NT2/D1 (cell line): ENCODE measurements at regions not wholly inside any gene's neighbourhood (a gene's known extent, or its start where the extent isn't known, plus 50 kb on each side); places are given as distances from the start of the nearest gene placed in this dataset.

Experiments
- DNase-seq: peaks from one replicate; pipeline ENCODE4 v3.0.0-alpha.2; 2011; ENCODE audit warnings: low read depth, low spot score
- H3K27me3 ChIP-seq: 2 replicates; pipeline ENCODE4 v1.6.0; 2011; ENCODE audit warnings: mild to moderate bottlenecking; ENCODE audit not compliant: insufficient read length, insufficient read depth
- H3K36me3 ChIP-seq: 2 replicates; pipeline ENCODE4 v1.6.1; 2011; ENCODE audit warnings: mild to moderate bottlenecking, low read length, mixed read lengths; ENCODE audit not compliant: insufficient read depth, insufficient read length
- H3K4me1 ChIP-seq: 2 replicates; pipeline ENCODE4 v1.5.1; 2011; ENCODE audit not compliant: insufficient read depth, insufficient read length
- H3K4me3 ChIP-seq: 2 replicates; pipeline ENCODE4 v1.5.1; 2011; ENCODE audit warnings: low read depth; ENCODE audit not compliant: insufficient read length
- H3K9ac ChIP-seq: 2 replicates; pipeline ENCODE4 v1.6.0; 2011; ENCODE audit warnings: low read depth; ENCODE audit not compliant: insufficient read length
- H3K9me3 ChIP-seq: 2 replicates; pipeline ENCODE4 v1.5.1; 2011; ENCODE audit warnings: mild to moderate bottlenecking, low read length; ENCODE audit not compliant: insufficient read depth
- SUZ12 ChIP-seq: IDR thresholded peaks from 2 replicates; pipeline ENCODE4 v1.6.1; 2011; ENCODE audit not compliant: insufficient read length, insufficient read depth; ENCODE audit errors: extremely low read depth
- YY1 ChIP-seq: IDR thresholded peaks from 2 replicates; pipeline ENCODE4 v1.6.1; 2011; ENCODE audit not compliant: insufficient read length, insufficient read depth
- ZNF274 ChIP-seq: IDR thresholded peaks from 2 replicates; pipeline ENCODE4 v1.6.1; 2011; ENCODE audit warnings: mild to moderate bottlenecking, low read depth, low read length

- Histone ChIP-seq H3K36me3 (no peaks in the 10 kb centered on the region), H3K4me1 (no peaks in the 10 kb centered on the region), H3K4me3 (no peak overlapping the region), H3K9me3 (no peaks in the 10 kb centered on the region), H3K9ac (no peak overlapping the region), H3K27me3 (no peaks in the 10 kb centered on the region)
- DNase-seq, result no peak
- TF ChIP-seq YY1 (no peak), SUZ12 (no peak), ZNF274 (no peak)
Measured at GRCh38 chr2:103208916-103209315, 447.1 kb downstream of the TMEM182 start.

- no peak for TF ChIP-seq ZNF274
- no peak for TF ChIP-seq SUZ12
- TF ChIP-seq YY1, result no peak
- H3K36me3 ChIP-seq, result no peaks in the 10 kb centered on the region
- no peak overlapping the region for H3K4me3 ChIP-seq
- H3K4me1 ChIP-seq, result no peaks in the 10 kb centered on the region
- H3K9ac ChIP-seq, result no peak overlapping the region
- H3K9me3 ChIP-seq, result no peaks in the 10 kb centered on the region
- H3K27me3 ChIP-seq, result no peaks in the 10 kb centered on the region
- no peak for DNase-seq
Measured at GRCh38 chr2:103213028-103213542, 451.3 kb downstream of the TMEM182 start.

- no peak for TF ChIP-seq ZNF274
- TF ChIP-seq SUZ12, result no peak
- no peak for TF ChIP-seq YY1
- Histone ChIP-seq H3K4me3 (no peak overlapping the region), H3K36me3 (no peaks in the 10 kb centered on the region), H3K4me1 (no peaks in the 10 kb centered on the region), H3K27me3 (no peaks in the 10 kb centered on the region), H3K9me3 (no peaks in the 10 kb centered on the region), H3K9ac (no peak overlapping the region)
- no peak for DNase-seq
Measured at GRCh38 chr2:103218516-103218915, 456.7 kb downstream of the TMEM182 start.

GRCh38 chr2:103219398-103219797 is 457.6 kb downstream of the TMEM182 start:
- no peak overlapping the region for H3K4me3 ChIP-seq
- H3K36me3 ChIP-seq, result no peaks in the 10 kb centered on the region
- H3K27me3 ChIP-seq, result no peaks in the 10 kb centered on the region
- H3K9me3 ChIP-seq, result no peaks in the 10 kb centered on the region
- H3K9ac ChIP-seq, result no peak overlapping the region
- DNase-seq, result no peak
- TF ChIP-seq ZNF274 (no peak), YY1 (no peak), SUZ12 (no peak)
- no peaks in the 10 kb centered on the region for H3K4me1 ChIP-seq

GRCh38 chr2:103222969-103223368 is 461.1 kb downstream of the TMEM182 start:
- Histone ChIP-seq H3K9me3 (no peaks in the 10 kb centered on the region), H3K9ac (no peak overlapping the region), H3K4me3 (no peak overlapping the region), H3K27me3 (no peaks in the 10 kb centered on the region), H3K4me1 (no peaks in the 10 kb centered on the region), H3K36me3 (no peaks in the 10 kb centered on the region)
- no peak for DNase-seq
- no peak for TF ChIP-seq YY1
- no peak for TF ChIP-seq ZNF274

GRCh38 chr2:103230796-103231195 is 469.0 kb downstream of the TMEM182 start:
- no peak for DNase-seq
- Histone ChIP-seq H3K4me1 (no peaks in the 10 kb centered on the region), H3K27me3 (no peaks in the 10 kb centered on the region), H3K4me3 (no peak overlapping the region), H3K36me3 (no peaks in the 10 kb centered on the region), H3K9me3 (no peaks in the 10 kb centered on the region), H3K9ac (no peak overlapping the region)
- no peak for TF ChIP-seq SUZ12
- no peak for TF ChIP-seq ZNF274
- no peak for TF ChIP-seq YY1

GRCh38 chr2:103232865-103233264 is 471.0 kb downstream of the TMEM182 start:
- Histone ChIP-seq H3K9me3 (no peaks in the 10 kb centered on the region), H3K9ac (no peak overlapping the region), H3K4me1 (no peaks in the 10 kb centered on the region), H3K4me3 (no peak overlapping the region), H3K27me3 (no peaks in the 10 kb centered on the region), H3K36me3 (no peaks in the 10 kb centered on the region)
- TF ChIP-seq YY1, result no peak
- no peak for TF ChIP-seq SUZ12
- TF ChIP-seq ZNF274, result no peak
- DNase-seq, result no peak

GRCh38 chr2:103233691-103234090 is 471.9 kb downstream of the TMEM182 start:
- no peak overlapping the region for H3K4me3 ChIP-seq
- no peak for DNase-seq
- no peaks in the 10 kb centered on the region for H3K36me3 ChIP-seq
- TF ChIP-seq ZNF274, result no peak
- TF ChIP-seq YY1, result no peak
- no peak for TF ChIP-seq SUZ12
- H3K4me1 ChIP-seq, result no peaks in the 10 kb centered on the region
- no peaks in the 10 kb centered on the region for H3K27me3 ChIP-seq
- H3K9me3 ChIP-seq, result no peaks in the 10 kb centered on the region
- H3K9ac ChIP-seq, result no peak overlapping the region
